HG02759 (cell line): ENCODE measurements at regions not wholly inside any gene's neighbourhood (a gene's known extent, or its start where the extent isn't known, plus 50 kb on each side); places are given as distances from the start of the nearest gene placed in this dataset.
"Not testable (repeated sequence)": the region's sequence is repeated elsewhere in the genome, so short reads cannot be mapped to it uniquely, and the experiment has no call there.

Experiments
- ATAC-seq: cut with Tn5 transposase; IDR thresholded peaks from one replicate; pipeline ENCODE4 v1.9.1; 2021; ENCODE audit warnings: mild to moderate bottlenecking, moderate library complexity; ENCODE audit not compliant: unreplicated experiment

DNA sequence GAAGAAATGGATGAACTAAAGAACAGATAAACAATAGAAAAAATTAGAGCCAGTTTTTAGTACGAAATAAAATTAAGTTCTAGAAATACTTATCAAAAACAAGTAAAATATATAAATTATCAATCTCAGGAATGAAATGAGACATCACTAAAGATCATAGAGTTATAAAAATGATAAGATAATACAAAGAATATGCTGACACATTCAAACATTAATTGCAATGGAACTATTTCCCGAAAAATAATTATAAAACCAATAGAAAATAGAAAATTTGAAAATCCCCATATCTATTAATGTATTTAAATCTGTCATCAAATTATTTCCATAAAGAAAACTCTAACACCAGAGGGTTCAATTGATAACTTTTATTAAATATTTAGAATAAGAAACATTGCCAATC lies 458.1 kb upstream of the MBL2 start:
- no peak for ATAC-seq

DNA sequence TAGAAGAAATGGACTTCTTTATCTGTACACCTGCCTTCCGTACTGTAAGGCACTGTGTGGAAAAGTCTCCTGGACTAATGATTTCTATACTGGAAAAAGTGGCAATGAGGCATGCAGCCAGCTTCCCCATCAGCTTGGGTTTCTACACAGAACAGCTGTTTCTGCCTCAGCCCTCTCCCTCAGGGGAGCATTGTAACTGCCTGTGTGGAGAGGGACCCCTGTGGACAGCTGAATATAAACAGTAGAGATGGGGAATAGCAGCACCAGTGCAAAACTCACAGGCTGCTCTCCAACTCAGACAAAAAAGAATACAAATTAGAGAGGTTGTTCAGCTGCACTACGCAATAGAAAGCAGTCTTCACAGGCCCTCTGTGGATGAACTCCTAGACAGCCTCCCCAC lies 451.3 kb upstream of the MBL2 start:
- ATAC-seq, result no peak

DNA sequence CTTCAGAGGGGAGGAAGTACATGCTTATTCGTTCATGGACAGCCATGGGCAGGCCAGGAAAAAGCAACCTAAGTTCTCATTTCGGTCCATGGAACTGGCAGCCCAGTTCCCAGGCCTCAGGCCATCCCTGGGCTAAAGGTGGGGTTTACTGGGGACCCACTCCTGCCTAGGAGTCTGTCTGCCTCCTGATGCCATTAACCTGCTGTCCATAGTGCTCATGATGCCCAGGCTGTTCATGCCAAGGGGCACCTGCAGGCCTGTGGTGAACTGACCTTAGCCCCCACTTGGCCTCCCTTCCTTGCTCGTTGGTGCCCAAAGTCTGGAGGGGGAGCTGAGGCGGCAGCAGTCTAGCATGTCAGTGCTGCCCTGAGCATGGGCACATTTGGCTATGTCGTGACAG lies 450.2 kb upstream of the MBL2 start:
- ATAC-seq, result no peak

DNA sequence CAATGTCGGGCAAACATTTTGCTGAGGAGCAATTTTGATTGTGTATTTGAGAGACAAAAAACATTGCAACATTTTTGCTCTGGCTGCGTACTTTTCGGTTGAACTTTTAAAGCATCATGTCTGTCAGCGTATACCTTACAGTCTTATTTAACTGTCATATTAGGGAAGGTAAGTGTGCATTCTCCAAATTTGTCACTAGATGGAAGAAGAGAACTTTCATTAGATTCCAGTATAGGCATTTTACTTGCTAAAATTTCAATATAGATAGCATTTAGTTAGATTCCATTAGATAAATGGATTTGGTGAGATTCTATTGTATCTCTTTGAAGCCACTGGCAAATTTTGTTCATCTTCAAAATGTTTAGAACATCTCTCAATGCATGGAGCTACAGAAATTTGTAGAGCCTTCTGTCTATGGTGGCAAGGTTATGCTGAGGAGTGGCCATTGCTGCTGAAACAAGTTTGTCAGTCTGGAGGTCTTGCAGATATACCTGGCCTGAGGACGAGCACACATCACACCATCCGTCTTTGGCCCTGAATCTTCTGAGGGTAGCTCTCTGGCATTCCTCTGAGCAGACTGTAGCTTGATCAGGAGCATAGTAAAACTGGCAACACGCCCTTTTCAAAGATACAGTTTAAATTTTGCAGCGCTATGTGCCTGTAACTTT lies 437.5 kb upstream of the MBL2 start:
- no peak for ATAC-seq

DNA sequence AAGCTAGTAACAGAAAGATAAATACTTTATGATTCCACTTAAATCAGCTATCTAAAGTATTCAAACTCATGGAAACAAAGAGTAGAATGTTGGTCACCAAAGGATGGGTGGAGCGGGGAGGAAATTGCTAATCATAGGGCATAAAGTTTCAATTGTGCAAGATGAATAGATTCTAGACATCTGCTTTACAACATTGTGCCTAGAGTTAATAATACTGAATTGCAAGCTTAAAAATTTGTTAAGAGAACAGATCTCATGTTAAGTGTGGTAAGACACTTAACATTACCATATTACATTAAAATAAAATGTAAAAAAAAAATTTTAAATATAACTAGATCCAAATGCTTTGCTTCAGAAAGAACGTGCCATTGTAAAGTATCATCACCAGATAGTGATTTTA lies 411.1 kb upstream of the MBL2 start:
- no peak for ATAC-seq

DNA sequence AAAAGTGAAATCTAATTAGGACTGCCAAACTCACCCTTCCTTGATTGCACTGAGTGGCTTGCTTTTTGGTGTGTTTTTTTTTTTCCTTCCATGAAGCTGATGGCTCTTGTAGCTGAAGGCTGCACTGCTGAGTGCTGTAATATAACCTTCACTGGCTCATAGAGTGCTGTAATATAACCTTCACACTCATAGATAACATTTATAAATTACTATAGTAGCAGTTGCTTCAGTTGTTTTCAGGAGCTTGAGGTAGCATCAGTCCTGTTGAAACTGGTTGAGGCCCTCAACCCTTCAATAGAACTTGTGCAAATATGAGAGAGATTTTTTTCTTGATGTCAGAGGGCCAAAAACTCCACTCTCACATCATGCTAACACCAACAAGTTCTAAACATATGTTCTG lies 404.9 kb upstream of the MBL2 start:
- no peak for ATAC-seq

DNA sequence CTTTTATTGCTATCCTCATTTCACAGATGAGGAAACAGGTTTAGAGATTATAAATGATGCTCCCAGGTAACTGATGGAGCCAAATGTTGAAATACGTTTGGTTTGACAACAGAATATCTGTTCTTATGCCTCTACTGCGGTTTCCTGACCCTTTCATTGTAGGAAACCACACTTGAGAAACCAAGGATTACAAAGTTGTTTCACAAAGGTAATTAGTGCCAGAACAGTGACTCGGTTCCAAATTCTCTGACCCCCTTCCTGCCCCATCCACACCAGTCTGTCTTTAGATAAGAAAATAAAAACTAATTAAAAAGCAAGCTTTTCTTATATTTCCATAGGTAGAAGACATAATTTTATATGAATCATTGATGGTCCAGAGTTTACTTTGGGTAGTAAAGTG lies 393.7 kb upstream of the MBL2 start:
- ATAC-seq, result no peak

DNA sequence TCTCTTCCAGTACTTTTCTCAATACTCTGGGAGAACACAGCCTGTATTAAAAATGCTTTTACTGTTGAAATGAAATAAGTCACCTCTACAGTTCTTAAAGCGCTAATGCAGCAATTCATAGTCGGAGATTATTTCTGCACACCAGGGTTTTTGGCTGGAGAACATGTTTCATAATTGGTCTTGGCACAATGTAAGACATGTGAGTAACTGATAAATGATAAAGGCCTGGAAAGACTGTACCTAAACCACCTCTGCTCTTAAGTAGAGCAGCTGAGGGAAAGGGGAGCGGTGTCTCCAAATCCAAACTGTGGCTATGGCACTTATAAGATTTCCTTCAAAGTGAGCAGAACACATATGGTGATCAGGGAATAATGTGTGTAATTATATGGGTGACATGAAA lies 390.3 kb upstream of the MBL2 start:
- ATAC-seq, result no peak

DNA sequence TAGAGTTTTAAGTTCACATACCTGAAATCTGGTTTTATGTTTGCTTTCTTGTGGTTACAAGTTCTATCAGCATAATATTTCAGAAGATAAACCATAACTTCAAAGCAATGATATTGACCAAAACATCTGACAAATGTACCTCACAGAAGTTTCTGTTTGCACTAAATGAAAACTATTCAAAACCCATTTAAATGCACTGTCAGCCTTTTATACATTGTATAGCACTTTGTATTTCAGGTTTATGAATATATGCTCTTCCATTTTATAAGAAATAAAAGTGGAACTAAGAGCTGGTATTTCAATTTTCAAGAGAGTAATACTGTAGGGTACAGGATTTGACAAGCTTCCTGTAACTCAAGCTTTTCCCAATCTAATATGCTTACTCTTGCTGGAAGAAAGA lies 388.6 kb upstream of the MBL2 start:
- ATAC-seq, result no peak

DNA sequence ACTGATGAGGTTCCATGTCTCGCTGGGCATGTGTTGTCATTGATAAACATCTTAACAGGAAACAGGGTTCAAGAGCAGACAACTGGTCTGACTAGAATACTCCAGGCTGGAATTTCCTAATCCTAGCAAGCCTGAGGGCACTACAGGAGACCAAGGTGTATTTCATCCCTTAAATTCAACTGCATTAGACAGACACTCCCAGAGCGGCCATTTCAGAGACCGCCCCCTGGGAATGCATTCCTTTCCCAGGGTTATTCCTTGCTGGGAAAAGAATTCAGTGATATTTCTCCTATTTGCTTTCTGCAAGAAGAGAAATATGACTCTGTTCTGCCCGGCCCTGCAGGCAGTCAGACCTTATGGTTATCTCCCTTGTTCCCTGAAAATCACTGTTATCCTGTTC lies 383.1 kb upstream of the MBL2 start:
- not testable (repeated sequence) for ATAC-seq

DNA sequence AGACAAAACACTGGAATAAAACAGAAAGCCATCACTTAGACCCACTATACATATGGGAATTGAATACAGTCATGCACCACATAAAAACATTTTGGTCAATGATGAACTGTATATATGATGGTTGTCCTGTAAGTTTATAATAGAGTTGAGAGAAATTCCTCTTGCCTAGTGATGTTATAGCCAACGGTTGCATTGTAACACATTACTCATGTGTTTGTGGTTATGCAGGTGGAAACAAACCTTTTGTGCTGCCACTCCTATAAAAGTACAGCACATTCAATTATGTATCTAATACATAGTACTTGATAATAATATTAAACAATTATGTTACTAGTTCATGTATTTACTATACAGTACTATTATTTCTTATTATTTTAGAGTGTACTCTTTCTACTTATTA lies 381.2 kb upstream of the MBL2 start:
- no peak for ATAC-seq

DNA sequence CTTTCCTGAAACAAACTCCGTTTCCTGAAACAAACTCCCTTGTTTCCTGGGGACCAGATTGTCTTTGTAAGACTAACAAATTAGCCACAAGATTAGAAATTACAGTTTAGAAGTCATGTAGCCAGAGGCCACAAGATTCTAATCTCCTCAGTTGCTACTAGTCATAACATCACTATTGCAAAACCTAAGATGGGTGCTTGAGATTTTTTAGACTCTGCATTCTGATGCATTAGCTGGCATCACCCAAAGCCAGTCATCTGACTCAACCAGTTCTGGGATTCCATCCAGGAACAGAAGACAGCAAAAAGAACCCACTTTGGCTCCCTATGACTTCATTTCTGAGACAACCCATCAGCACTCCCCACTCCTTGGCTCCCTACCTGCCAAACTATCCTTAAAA lies 367.9 kb upstream of the MBL2 start:
- ATAC-seq, result no peak

DNA sequence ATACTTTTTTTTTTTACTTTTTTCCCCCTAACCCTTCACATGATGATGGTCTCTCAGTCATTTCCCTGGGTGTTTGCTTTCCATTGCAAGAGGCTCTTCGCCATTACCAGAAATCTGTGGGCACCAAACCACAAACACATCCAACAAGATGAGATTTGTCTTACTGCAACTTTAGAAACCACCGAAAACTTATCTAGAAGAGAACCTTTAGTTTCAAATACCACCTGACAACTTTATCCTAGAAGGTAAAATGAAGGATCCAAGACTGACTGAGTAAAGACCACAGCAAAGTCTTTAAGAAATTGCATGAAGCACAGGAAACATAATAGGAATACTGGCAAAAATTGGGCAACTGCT lies 363.3 kb upstream of the MBL2 start:
- no peak for ATAC-seq

DNA sequence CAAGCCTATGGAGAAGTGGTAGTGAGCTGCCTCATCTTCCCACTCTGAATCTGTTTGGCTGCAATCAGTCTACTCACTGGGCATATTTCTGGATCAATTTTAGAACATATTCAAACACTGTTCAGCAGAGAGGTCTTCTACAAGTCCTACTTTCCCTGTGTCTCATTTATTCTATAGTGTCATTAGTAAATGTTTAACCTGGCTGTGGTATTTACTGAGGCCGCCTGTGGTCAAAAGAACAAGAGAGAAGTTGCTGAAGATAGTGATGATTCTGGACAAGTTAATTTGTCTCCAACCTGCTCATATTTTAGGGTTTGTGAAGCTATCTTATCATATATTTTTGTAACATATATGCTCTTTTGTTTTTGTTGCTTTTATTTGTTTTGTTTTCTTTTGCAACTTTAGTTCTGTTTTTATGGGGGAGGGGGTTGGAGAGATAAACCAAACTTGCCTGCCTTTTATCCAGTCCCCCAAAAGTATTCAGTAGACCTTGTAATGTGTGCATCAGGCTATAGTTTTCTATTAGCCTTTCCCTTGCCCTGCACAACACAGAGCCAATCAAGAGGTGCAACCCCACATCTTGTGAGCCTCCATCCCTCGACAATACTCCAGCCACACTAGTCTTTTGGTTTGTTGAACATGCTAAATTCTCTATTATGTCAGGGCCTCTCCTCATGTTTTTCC lies 362.8 kb upstream of the MBL2 start:
- peak; percentile 89 for ATAC-seq

DNA sequence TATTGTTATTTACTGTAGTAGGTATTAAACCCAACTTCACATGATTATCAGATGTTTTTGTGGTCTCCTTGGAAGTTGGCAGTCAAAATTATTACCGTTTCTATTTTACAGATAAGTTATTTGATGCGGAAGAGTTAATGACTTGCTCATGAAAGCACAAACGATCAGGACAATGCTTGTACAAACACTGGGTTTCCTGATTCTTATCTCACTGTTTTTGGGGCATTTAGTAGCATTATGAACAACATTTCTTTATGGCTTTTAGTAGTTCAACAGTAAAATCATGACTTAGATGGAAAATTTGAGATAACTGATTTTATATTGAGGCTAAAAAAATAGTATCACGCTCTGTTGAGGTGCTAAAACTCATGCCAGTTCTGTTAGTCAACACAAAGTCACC lies 361.5 kb upstream of the MBL2 start:
- ATAC-seq, result no peak

DNA sequence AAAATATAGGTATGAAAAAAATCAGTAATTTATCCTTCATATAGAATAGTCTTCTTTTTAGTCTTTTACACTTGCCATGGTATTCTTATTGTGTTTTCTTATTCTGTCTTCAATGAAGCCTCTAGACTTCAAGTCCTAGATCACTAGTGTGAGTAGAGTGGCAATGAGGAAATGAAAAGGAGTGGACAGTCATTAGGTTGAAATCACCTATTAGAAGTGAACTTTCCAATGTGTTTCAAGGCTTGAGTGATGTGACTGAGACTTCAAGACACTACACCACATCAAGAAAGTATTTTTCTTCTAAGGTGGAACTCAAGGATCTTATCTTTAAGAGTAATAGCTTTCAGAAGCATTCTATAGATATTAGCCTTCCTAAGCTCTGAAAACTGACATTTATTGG lies 357.8 kb upstream of the MBL2 start:
- no peak for ATAC-seq

DNA sequence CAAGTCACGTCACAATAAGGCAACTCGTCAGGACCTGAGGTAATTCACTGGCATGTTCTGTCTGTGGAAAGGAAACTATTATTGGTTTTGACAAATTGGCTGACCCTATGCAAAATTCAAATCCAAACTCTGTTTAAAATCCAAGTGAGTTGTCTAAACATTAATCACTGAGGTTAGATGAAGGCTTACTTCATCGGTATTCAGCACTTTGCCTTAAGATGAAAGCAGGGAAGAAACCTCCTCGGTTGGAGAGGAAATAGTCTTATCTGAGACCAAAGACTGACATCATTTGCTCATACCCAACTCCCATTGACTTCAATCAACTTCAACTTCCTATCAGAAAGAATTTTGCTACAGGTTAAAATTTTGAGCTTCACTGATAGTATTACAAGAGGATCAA lies 355.1 kb upstream of the MBL2 start:
- ATAC-seq, result no peak

DNA sequence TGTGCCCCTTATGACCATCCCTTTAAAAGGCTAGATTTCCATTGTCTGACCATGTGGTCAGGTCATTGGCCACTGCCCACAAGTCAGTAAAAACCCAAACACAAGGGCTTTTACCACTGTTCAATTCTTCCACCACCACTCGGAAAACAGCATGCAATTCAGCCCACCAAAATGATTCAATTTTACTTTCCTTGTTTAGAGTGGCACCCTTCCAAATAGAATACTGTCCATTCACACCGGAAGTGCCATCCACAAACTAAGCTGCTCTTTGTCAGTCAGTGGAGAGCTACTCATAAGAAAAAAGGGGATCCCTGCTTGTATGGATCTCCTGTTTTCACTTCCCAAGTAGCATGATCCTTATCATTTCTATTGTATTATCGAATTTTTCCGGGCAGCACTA lies 350.7 kb upstream of the MBL2 start:
- no peak for ATAC-seq

DNA sequence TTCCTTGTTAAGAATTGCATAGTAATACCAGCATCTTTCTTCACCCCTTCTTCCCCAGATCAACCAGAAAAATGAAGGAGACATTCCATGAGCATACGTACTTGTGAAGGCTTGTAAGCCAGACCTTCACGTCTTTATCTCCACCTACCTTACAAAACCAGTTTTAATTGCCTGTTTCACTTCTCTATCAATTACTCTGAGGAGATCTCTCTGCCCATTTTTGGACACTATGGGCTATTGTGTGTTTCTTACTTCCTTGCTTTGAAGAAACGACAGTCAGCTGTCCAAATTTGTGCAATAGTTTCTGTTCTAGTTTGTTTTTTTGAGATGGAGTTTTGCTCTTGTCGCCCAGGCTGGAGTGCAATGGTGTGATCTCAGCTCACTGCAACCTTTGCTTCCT lies 349.7 kb upstream of the MBL2 start:
- no peak for ATAC-seq

DNA sequence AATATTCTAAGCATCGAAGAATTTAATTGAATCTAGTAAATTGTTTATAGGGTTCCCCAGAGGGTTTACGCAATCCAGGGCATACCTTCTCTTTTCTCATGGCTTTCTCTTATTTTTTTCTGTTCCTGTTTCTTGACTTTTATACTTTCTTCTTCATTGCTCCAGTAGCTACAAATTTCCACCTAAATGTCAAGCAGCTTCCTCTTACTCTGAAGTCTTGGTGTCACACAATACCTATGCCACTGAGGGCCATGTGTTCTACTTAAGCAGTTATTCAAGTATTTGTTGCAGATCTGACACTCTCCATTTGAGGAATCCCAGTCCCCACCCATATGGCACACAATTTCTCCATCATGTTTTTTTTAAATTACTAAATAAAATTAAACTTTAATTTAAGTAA lies 343.1 kb upstream of the MBL2 start:
- no peak for ATAC-seq

DNA sequence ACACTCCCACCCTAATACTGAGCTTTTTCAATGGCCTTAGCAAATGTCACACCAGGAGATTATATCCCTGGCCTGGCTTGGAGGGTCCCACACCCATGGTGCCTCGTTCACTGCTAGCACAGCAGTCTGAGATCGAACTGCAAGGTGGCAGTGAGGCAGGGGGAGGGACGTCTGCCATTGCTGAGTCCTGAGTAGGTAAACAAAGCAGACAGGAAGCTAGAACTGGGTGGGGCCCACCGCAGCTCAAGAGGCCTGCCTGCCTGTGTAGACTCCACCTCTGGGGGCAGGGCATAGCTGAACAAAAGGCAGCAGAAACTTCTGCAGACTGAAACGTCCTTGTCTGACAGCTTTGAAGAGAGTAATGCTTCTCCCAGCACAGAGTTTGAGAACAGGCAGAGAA lies 338.9 kb upstream of the MBL2 start:
- ATAC-seq, result no peak

DNA sequence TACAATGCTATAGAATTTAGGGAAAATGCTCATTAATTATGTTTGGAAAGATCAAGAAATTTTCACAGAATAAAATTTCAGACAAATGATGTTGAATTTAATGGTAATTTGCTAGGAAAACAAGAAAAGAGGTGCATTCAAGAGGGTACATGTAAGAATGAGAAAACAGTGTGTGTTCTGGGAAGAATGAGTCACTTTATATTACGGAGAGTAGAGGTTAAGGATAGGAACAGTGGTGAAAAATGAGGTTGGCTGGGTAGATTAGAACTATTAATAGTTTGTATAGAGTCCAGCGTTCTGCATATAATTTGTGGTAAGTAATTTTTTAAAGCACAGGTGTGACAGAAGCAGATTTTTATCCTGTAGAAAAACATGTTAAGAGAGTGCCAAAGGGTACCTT lies 336.7 kb upstream of the MBL2 start:
- ATAC-seq, result no peak

DNA sequence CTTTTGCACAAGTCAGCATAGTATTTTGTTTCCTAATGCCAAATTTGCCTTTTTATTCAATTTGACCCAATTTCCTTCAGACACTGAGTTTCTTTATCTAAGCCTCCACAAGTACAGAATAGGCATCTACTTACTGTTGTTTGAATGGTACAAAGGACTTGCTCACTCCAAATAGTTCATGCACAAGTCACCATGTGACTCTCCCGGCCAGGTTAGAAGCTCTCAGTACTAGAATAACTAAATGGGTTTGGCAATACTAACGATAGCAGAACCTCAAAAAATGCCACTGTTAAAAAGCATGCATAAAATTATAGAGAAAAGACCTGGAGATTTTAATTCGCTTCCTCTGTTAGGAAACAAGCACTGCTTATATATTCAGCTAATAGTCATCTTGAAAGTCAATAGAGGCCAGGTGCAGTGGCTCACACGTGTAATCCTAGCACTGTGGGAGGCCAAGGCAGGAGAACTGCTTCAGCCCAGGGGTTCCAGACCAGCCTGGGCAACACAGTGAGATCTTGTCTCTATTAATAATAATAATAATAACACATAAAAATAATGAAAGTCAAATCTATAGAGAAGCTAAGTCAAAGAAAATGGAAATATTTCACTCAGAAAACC lies 335.8 kb upstream of the MBL2 start:
- ATAC-seq, result no peak
